ENCODE measurements at regions not wholly inside any gene's neighbourhood (a gene's known extent, or its start where the extent isn't known, plus 50 kb on each side); places are given as distances from the start of the nearest gene placed in this dataset.

DNA sequence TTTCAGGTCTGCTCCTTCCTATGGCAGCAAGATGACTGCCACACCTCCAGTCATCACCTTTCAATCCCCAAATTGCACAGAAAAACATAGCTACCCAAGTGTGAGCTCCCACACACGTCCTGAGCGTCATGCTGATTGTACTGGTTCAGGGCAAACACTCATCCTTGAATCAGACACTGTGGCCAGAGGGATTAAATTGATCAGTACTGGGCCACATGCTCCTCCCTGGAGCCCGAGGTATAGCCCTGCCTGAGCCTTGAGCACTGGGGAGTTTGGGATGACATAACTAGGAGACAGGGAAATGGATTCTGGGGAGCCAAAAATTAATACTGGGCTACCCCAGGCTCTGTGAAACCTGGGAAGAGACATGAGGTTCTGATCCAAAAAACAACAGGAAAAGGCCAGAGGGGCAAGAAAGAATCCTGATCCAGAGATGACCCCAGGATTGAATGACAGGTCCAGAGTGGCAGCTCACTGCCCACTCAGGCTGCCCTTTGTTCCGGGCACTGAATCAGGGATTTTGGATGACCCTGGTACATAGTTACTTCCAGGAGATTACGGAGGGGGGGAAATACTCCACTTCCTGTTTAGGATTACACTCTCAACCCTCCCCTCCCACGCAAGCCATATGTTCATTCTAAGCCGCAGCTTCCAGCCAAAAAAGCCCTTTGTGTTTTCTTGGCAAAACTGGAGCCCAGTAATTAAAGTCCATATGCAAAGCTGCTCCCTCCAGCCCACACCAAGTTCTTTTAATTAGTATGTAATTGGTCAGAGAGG lies 141.6 kb upstream of the SPRY4 start:
- intact Hi-C loops (cut with micrococcal nuclease; ENCODE audit: unreplicated experiment): no loop called here
- CTCF ChIA-PET (ENCODE audit: low intra/inter-chr PET ratio, low total read pairs): no interaction called here
- DNase-seq (ENCODE audit: low spot score) (no peak), FAIRE-seq (no peak), ATAC-seq (no peak)
- Histone ChIP-seq H3K4me2 (ENCODE audit: low read depth, low read length) (no peak overlapping the region), H3K9ac (ENCODE audit: insufficient read depth, low read depth, low read length) (no peak overlapping the region), H4K20me1 (ENCODE audit: insufficient read depth, low read length) (no peaks in the 10 kb centered on the region), H3K27ac (ENCODE audit: extremely low read length, insufficient read depth, low read length) (no peak overlapping the region), H3K36me3 (replicated peaks in 1 of 2; ENCODE audit: control insufficient read depth in 1 of 2, insufficient read depth in 2 of 2, low read length in 2 of 2) (peaks cover 0 to 3% of the 10 kb centered on the region in 2 experiments; a peak in 2 of 5 replicates), H3K4me3 (replicated peaks in 1 of 3; ENCODE audit: insufficient read depth in 1 of 3, low read depth in 2 of 3, low read length in 3 of 3) (no peak overlapping the region), H3K27me3 (ENCODE audit: control insufficient read depth in 1 of 2, insufficient read depth in 2 of 2, low read length in 2 of 2) (no peaks in the 10 kb centered on the region), H3K4me1 (ENCODE audit: insufficient read depth, low read length) (no peaks in the 10 kb centered on the region), H2AFZ (ENCODE audit: low read length) (no peak overlapping the region), H3K79me2 (ENCODE audit: insufficient read depth, low read length) (no peaks in the 10 kb centered on the region), H3K9me3 (ENCODE audit: low read length) (no peaks in the 10 kb centered on the region)
- 89% methylated on average over 7 of the region's 7 CpGs for WGBS (ENCODE audit: low lambda C conversion rate)
- in situ Hi-C loops (cut with HindIII; ENCODE audit: extremely low pct_ligation_motif_present, low pct_unique_long_range_greater_than_20kb): no loop called here
- BruUV-seq (replicated peaks): no TSS peak
- TF ChIP-seq REXO4 (CRISPR knock-in tag; IDR thresholded peaks at IDR 0.05; ENCODE audit: borderline replicate concordance) (no peak), ZIK1 (CRISPR knock-in tag; IDR thresholded peaks at IDR 0.05; ENCODE audit: borderline replicate concordance, low read depth) (no peak), SMAD9 (CRISPR knock-in tag; IDR thresholded peaks at IDR 0.05) (no peak), NCOR1 (IDR thresholded peaks at IDR 0.05; ENCODE audit: borderline replicate concordance, low read length) (no peak), ZFP36 (IDR thresholded peaks at IDR 0.05; ENCODE audit: borderline replicate concordance, low read depth, low read length, partially characterized antibody) (no peak), IRX3 (CRISPR knock-in tag; IDR thresholded peaks at IDR 0.05; ENCODE audit: borderline replicate concordance, low read depth) (no peak), MXD4 (CRISPR knock-in tag; IDR thresholded peaks at IDR 0.05) (no peak), ZNF205 (CRISPR knock-in tag; IDR thresholded peaks at IDR 0.05) (no peak), ZNF569 (CRISPR knock-in tag; IDR thresholded peaks at IDR 0.05; ENCODE audit: borderline replicate concordance) (no peak), TEAD3 (CRISPR knock-in tag; optimal IDR thresholded peaks at IDR 0.05; ENCODE audit: borderline replicate concordance) (no peak), LCORL (IDR thresholded peaks at IDR 0.05) (no peak), LCORL (CRISPR knock-in tag; IDR thresholded peaks at IDR 0.05) (no peak), PTBP1 (IDR thresholded peaks at IDR 0.05; ENCODE audit: low read depth, low read length, poor library complexity, severe bottlenecking) (no peak), ZFP37 (CRISPR knock-in tag; IDR thresholded peaks at IDR 0.05; ENCODE audit: borderline replicate concordance) (no peak), ERF (CRISPR knock-in tag; IDR thresholded peaks at IDR 0.05) (no peak), ZBTB3 (CRISPR knock-in tag; IDR thresholded peaks at IDR 0.05; ENCODE audit: borderline replicate concordance, low read depth) (no peak), EEA1 (CRISPR knock-in tag; IDR thresholded peaks at IDR 0.05; ENCODE audit: borderline replicate concordance) (no peak)
- TF ChIP-seq, protein P1, sequence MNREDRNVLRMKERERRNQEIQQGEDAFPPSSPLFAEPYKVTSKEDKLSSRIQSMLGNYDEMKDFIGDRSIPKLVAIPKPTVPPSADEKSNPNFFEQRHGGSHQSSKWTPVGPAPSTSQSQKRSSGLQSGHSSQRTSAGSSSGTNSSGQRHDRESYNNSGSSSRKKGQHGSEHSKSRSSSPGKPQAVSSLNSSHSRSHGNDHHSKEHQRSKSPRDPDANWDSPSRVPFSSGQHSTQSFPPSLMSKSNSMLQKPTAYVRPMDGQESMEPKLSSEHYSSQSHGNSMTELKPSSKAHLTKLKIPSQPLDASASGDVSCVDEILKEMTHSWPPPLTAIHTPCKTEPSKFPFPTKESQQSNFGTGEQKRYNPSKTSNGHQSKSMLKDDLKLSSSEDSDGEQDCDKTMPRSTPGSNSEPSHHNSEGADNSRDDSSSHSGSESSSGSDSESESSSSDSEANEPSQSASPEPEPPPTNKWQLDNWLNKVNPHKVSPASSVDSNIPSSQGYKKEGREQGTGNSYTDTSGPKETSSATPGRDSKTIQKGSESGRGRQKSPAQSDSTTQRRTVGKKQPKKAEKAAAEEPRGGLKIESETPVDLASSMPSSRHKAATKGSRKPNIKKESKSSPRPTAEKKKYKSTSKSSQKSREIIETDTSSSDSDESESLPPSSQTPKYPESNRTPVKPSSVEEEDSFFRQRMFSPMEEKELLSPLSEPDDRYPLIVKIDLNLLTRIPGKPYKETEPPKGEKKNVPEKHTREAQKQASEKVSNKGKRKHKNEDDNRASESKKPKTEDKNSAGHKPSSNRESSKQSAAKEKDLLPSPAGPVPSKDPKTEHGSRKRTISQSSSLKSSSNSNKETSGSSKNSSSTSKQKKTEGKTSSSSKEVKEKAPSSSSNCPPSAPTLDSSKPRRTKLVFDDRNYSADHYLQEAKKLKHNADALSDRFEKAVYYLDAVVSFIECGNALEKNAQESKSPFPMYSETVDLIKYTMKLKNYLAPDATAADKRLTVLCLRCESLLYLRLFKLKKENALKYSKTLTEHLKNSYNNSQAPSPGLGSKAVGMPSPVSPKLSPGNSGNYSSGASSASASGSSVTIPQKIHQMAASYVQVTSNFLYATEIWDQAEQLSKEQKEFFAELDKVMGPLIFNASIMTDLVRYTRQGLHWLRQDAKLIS (CRISPR knock-in tag; IDR thresholded peaks at IDR 0.05): no peak
- POLR2A ChIA-PET: no interaction called here
